HUES64 (cell line): ENCODE measurements at regions not wholly inside any gene's neighbourhood (a gene's known extent, or its start where the extent isn't known, plus 50 kb on each side); places are given as distances from the start of the nearest gene placed in this dataset.

ENCODE experiments used
- H3K27ac ChIP-seq: 2 replicates; pipeline ENCODE4 v1.7.0; 2013; ENCODE audit warnings: low read depth, low read length, inconsistent platforms
- H3K27me3 ChIP-seq: 2 replicates; pipeline ENCODE4 v1.6.1; 2013; ENCODE audit warnings: mild to moderate bottlenecking, low read length; ENCODE audit not compliant: insufficient read depth
- H3K36me3 ChIP-seq: 2 replicates; pipeline ENCODE4 v1.6.1; 2013; ENCODE audit warnings: mild to moderate bottlenecking, low read length; ENCODE audit not compliant: insufficient read depth
- H3K4me1 ChIP-seq: 2 replicates; pipeline ENCODE4 v1.6.1; 2013; ENCODE audit warnings: mild to moderate bottlenecking, low read length, moderate library complexity; ENCODE audit not compliant: insufficient read depth
- H3K4me3 ChIP-seq: 2 replicates; pipeline ENCODE4 v1.5.1; 2013; ENCODE audit warnings: mild to moderate bottlenecking, low read length, moderate library complexity
- H3K9ac ChIP-seq: 2 replicates; pipeline ENCODE4 v1.6.1; 2013; ENCODE audit warnings: mild to moderate bottlenecking, low read depth, low read length
- H3K9me3 ChIP-seq: 2 replicates; pipeline ENCODE4 v1.6.1; 2013; ENCODE audit warnings: low read depth, low read length; ENCODE audit not compliant: insufficient read depth
- WGBS: fragments of 150-250, 120-280 bp; methylation state at CpG from one replicate; pipeline ENCODE4 v1.1.7; 2013; ENCODE audit warnings: missing lambda C conversion rate; 5-methylcytosine and 5-hydroxymethylcytosine counted together

DNA sequence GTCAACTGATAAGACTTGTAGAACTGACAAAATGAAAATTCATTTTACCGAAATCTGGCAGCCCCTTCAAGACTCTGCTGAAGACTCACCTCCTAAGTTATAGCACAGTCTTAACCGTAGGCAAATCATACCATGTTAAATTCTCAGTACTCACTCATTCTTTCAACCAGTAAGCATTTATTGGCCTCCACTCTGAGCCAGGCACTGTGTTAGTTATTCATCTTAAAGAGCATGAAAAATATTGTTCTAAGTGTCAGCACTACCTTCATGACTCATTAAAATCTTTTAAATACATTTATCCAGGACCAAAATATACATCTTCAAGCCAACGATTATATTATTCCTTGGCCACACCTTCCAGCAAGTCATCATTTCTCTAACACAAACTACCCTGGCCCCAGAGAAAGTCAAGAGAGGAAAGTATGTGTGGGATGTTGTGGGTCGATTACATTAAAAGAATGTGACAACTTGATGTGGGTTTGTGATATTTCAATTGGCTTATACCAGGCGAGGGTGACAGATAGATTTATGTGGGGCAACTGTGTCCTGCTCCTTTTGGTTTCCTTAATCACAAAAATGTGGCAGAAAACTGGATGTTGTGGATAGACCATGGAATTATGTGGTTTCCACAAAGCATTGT, 55.0 kb downstream of the TMEM30B start:
- 73% methylated on average over 5 of the region's 5 CpGs for WGBS

DNA sequence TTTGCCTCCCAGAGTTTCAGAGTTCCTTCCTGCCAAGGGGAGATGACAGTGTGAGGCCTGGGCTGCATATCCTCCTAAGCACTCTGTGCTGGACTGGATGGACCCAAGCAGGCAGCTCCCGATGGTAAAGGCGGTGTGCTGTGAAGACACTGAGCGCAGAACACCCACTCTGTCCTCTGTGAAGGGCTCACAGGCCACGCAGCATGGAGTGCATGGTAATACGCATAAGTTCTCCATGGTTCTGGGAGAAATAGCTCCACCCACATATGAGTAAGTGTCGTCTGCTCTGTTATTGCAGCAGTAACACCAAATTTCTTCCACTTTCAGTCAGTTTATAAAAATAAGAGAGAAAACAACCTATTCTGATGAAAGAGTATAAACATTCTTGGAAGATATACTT, 55.8 kb downstream of the TMEM30B start:
- WGBS, result 96% methylated on average over 6 of the region's 6 CpGs

More for the DNA sequence above, 55.0 kb downstream of the TMEM30B start:
- Histone ChIP-seq H3K4me3 (no peak overlapping the region), H3K27me3 (no peaks in the 10 kb centered on the region), H3K27ac (no peak overlapping the region), H3K4me1 (peaks cover 25% of the 10 kb centered on the region), H3K9ac (no peak overlapping the region), H3K9me3 (no peaks in the 10 kb centered on the region), H3K36me3 (no peaks in the 10 kb centered on the region)

DNA sequence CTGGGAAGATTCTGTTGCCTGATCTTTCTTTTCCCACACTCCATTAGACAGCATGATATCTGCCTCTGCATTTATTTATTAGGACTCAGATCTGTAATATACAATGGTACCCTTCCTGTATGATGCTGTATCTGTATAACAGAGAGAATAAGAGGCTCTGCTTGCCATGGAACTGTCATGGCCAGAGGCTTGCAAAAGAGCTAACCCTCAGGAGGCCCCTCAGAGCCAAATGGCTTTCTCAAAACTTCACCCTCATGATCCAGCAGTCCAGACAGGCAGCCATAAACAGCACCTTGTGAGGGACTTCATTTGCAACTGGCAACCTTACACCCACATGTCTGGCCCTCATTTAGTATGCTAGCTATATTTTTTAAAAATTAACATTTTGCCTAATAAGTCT, 57.6 kb downstream of the TMEM30B start:
- Histone ChIP-seq H3K27me3 (no peaks in the 10 kb centered on the region), H3K9me3 (no peaks in the 10 kb centered on the region), H3K4me3 (no peak overlapping the region), H3K4me1 (peaks cover 17% of the 10 kb centered on the region), H3K36me3 (no peaks in the 10 kb centered on the region), H3K27ac (no peak overlapping the region), H3K9ac (no peak overlapping the region)

More for the DNA sequence above, 55.8 kb downstream of the TMEM30B start:
- H3K27me3 ChIP-seq, result no peaks in the 10 kb centered on the region
- H3K4me1 ChIP-seq, result peaks cover 25% of the 10 kb centered on the region
- no peak overlapping the region for H3K4me3 ChIP-seq
- H3K9ac ChIP-seq, result no peak overlapping the region
- no peaks in the 10 kb centered on the region for H3K9me3 ChIP-seq
- H3K36me3 ChIP-seq, result no peaks in the 10 kb centered on the region
- no peak overlapping the region for H3K27ac ChIP-seq

DNA sequence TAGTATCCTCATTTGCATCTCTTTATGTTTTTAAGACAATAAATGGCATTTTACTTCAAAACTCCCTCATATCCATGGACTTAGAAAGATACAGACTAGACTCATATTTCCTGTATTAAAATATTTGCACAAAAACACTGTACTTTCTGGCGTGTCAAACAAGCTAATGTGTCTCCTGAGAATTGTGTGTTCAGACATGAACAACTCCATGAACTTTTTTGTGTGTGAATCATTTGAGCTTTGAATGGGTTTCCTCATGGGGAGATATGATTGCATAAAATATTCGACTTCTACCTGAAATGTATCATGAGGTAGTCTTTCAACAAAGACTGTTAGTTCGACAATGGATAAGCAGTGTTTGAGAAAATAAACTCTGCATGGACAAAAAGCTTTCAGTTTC, 58.8 kb downstream of the TMEM30B start:
- Histone ChIP-seq H3K36me3 (no peaks in the 10 kb centered on the region), H3K27me3 (no peaks in the 10 kb centered on the region), H3K9ac (no peak overlapping the region), H3K4me3 (no peak overlapping the region), H3K9me3 (no peaks in the 10 kb centered on the region), H3K27ac (no peak overlapping the region), H3K4me1 (peaks cover 22% of the 10 kb centered on the region)
- 89% methylated on average over 3 of the region's 3 CpGs for WGBS

DNA sequence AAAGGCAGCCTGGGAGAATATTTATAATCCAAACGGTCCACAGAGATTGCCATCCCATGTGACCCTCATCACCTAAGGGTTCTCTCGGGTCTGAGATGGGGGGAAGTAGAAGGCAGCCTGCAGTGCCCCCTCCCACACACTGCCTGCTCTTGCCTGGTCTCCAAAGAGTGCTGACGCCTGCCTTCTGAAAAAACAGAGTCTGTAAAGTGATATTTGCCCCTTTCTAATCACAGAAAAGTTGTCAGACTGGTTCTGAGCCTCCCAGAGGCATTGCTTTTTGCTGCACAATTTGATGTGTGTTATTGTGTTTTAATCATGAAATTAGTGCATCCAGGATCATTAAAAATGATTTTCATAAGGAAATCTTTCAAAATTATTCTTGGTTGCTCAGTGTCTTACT, 59.2 kb downstream of the TMEM30B start:
- Histone ChIP-seq H3K4me3 (no peak overlapping the region), H3K27ac (no peak overlapping the region), H3K4me1 (peaks cover 22% of the 10 kb centered on the region), H3K9me3 (no peaks in the 10 kb centered on the region), H3K27me3 (no peaks in the 10 kb centered on the region), H3K9ac (no peak overlapping the region), H3K36me3 (no peaks in the 10 kb centered on the region)
- WGBS, result 88% methylated on average over 2 of the region's 3 CpGs

DNA sequence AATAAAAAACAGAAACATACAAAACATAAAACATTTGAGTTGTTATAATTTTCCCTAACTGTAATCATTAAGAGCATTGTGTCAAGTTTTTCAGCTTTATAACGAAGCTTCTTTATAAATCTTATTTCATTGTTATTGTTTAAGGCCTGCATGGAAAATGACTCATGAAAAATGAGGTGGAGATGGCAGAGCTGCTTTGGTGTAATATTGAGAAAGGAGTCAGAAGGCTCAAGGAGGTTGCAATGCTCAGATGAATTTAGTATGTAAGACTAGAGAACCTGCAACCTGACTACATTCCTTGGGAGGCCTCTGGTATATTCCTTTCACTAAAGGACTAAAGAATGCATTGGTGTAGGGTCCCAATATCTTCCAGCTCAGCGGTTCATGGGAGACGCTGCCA, 61.5 kb downstream of the TMEM30B start:
- Histone ChIP-seq H3K36me3 (no peaks in the 10 kb centered on the region), H3K4me3 (no peak overlapping the region), H3K9ac (no peak overlapping the region), H3K9me3 (no peaks in the 10 kb centered on the region), H3K27me3 (no peaks in the 10 kb centered on the region), H3K4me1 (peaks cover 22% of the 10 kb centered on the region), H3K27ac (no peak overlapping the region)
- WGBS, result 100% methylated on average over 2 of the region's 3 CpGs

DNA sequence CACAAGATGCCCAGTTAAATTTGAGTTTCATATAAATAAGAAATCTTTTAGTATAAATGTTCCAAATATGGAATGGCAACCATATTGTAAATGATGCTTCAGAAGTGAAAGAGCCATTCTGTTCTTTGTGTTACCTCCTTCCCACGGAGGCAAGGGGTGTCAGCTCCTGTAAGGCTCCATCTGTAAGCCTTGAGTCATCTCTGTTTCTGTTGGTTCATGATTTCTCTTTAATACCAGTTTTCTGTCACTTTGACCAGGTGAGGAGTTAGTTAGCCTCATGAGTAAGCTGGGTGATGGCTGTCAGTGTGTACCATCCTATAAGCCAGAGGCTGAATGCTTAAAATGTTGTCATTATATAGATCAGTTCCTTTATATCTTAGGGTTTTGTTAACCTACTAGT, 61.9 kb downstream of the TMEM30B start:
- H3K9ac ChIP-seq, result no peak overlapping the region
- no peak overlapping the region for H3K4me3 ChIP-seq
- WGBS, result 90% methylated on average over 1 of the region's 1 CpG
- no peak overlapping the region for H3K27ac ChIP-seq
- peaks cover 22% of the 10 kb centered on the region for H3K4me1 ChIP-seq
- H3K27me3 ChIP-seq, result no peaks in the 10 kb centered on the region
- H3K9me3 ChIP-seq, result no peaks in the 10 kb centered on the region
- no peaks in the 10 kb centered on the region for H3K36me3 ChIP-seq

DNA sequence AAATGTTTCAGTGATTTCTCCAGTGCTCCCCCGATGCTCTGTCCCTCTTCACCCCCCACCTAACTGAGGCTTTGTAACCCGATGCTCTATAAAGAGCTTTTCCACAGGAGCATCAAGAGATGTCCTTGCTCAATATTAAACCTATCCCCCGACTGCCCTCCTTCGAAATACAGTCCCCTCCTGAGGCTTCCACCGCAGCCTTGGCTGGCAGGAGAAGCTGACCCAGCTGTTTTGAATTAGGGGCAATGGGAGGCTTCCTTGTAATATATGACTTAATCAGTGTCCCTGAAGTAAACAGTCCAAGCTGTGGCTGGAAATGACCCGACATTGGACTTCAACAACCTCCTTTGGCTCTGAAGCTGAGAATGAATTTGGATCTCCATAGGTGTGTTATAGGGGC, 62.4 kb downstream of the TMEM30B start:
- H3K36me3 ChIP-seq, result no peaks in the 10 kb centered on the region
- no peak overlapping the region for H3K4me3 ChIP-seq
- H3K9me3 ChIP-seq, result no peaks in the 10 kb centered on the region
- H3K27me3 ChIP-seq, result no peaks in the 10 kb centered on the region
- H3K4me1 ChIP-seq, result peaks cover 22% of the 10 kb centered on the region
- WGBS, result 82% methylated on average over 6 of the region's 6 CpGs
- H3K9ac ChIP-seq, result no peak overlapping the region
- no peak overlapping the region for H3K27ac ChIP-seq

DNA sequence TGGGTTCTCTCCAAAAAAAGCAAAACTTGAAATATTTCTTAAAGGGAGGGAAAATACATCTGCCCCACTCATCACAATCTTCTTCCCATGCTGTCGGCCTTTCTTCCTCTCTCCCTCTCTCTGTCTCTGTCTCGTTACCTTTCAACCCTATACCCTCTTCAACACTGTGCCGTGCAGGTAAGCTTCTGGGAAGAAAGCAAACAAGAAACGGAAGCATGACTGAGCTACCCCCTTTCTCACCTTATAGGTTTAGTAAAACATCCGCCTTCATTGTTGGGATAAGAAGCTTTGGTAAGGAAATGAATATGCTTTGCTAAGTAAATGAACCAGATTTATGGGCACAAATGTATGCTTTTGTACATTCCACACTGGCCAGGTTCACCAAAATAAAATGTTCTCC, 63.0 kb downstream of the TMEM30B start:
- Histone ChIP-seq H3K9me3 (no peaks in the 10 kb centered on the region), H3K27ac (no peak overlapping the region), H3K36me3 (no peaks in the 10 kb centered on the region), H3K4me3 (no peak overlapping the region), H3K27me3 (no peaks in the 10 kb centered on the region), H3K4me1 (peaks cover 22% of the 10 kb centered on the region), H3K9ac (no peak overlapping the region)
- WGBS, result 89% methylated on average over 5 of the region's 5 CpGs

DNA sequence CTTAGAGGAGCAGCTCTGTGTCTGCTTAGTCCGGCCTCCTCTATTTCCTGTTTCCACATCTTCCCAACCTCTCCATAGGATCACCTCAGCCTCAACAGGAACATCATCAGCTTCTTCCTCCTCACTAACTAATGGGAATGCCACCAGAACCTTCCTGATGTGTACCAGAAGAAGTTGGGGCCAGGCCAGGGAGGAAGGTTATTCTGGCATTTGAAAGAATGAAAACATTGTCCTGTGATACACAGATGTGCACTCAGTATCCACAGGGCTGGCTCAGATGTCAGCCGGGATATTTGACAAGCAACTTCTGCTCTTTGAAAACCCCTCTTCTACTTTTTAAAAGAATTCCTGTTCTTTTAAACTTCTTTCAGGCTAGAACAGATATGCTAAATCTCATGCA, 63.6 kb downstream of the TMEM30B start:
- Histone ChIP-seq H3K27ac (no peak overlapping the region), H3K36me3 (no peaks in the 10 kb centered on the region), H3K9me3 (no peaks in the 10 kb centered on the region), H3K4me1 (peaks cover 20% of the 10 kb centered on the region), H3K9ac (no peak overlapping the region), H3K27me3 (no peaks in the 10 kb centered on the region), H3K4me3 (no peak overlapping the region)
- 93% methylated on average over 2 of the region's 2 CpGs for WGBS

DNA sequence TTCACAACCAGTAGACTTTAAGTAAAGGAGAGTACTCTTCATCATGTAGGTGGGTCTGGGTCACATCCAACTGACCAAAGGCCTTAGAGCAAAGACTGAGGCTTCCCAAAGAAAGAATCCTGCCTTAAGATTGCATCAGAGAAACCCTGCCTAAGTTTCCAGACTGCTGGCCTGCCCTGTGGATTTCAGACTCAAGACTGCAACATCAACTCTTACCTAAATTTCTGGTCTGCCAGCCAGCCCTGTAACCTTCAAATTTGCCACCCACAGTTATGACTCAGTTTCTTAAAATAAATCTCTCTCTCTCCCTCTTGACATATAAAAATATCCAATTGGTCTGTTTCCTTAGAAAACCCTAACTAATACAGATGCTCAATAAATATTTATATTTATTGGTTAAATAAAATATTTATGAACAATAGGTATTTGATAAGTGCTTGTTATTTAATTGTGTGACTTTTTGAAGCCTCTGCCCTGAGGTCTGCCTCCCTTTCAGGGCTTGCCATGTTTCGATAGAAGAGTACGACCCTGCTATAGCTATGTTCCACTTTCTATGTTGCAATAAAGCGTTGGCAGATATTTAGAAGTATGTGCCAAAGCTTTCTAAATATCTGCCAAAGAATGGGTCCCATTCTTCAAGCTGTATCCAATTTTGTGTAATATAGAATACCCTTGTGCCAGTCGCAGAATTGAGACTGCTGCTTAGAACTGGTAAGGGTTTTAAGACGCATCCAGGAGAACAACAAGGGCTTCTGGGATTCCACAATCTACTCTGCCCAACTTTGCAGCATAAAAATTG, 65.7 kb downstream of the TMEM30B start:
- Histone ChIP-seq H3K27me3 (no peaks in the 10 kb centered on the region), H3K9me3 (no peaks in the 10 kb centered on the region), H3K4me1 (peaks cover 11% of the 10 kb centered on the region), H3K4me3 (no peak overlapping the region), H3K27ac (no peak overlapping the region), H3K9ac (no peak overlapping the region), H3K36me3 (no peaks in the 10 kb centered on the region)
- WGBS, result 95% methylated on average over 5 of the region's 5 CpGs
